Osteocyte (in vitro differentiated cells): ENCODE measurements at regions not wholly inside any gene's neighbourhood (a gene's known extent, or its start where the extent isn't known, plus 50 kb on each side); places are given as distances from the start of the nearest gene placed in this dataset.

Experiments
- DNase-seq: peaks from one replicate; pipeline ENCODE4 v3.0.0; 2021; ENCODE audit warnings: mixed read lengths; ENCODE audit not compliant: unreplicated experiment; ENCODE audit errors: extremely low spot score
- H3K27ac Mint-ChIP-seq: one replicate; pipeline ENCODE4 v1.8.0; 2021; ENCODE audit warnings: mild to moderate bottlenecking, mixed read lengths; ENCODE audit not compliant: unreplicated experiment
- H3K27me3 Mint-ChIP-seq: one replicate; pipeline ENCODE4 v1.8.0; 2021; ENCODE audit warnings: mixed read lengths; ENCODE audit not compliant: unreplicated experiment
- H3K36me3 Mint-ChIP-seq: one replicate; pipeline ENCODE4 v1.8.0; 2021; ENCODE audit warnings: mixed read lengths; ENCODE audit not compliant: unreplicated experiment
- H3K4me1 Mint-ChIP-seq: one replicate; pipeline ENCODE4 v1.8.0; 2021; ENCODE audit warnings: mixed read lengths; ENCODE audit not compliant: unreplicated experiment
- H3K4me3 Mint-ChIP-seq: one replicate; pipeline ENCODE4 v1.8.0; 2021; ENCODE audit warnings: mild to moderate bottlenecking, moderate library complexity, mixed read lengths; ENCODE audit not compliant: unreplicated experiment
- H3K9me3 Mint-ChIP-seq: one replicate; pipeline ENCODE4 v1.8.0; 2021; ENCODE audit warnings: mixed read lengths; ENCODE audit not compliant: unreplicated experiment
- CTCF ChIP-seq: fragments of 200-600 bp; sonication (generic); IDR thresholded peaks from 2 replicates; pipeline ENCODE4 v1.5.0; 2021; ENCODE audit warnings: antibody characterized with exemption, mild to moderate bottlenecking, moderate library complexity

GRCh38 chr12:22993609-22994315 is 368.8 kb downstream of the ETNK1 start:
- Mint-ChIP-seq H3K27ac (no peak overlapping the region), H3K9me3 (peaks cover 7% of the 10 kb centered on the region), H3K4me3 (no peak overlapping the region), H3K36me3 (no peaks in the 10 kb centered on the region), H3K27me3 (peaks cover 8% of the 10 kb centered on the region), H3K4me1 (no peaks in the 10 kb centered on the region)
- no peak for TF ChIP-seq CTCF
- DNase-seq: no peak

- Mint-ChIP-seq H3K36me3 (no peaks in the 10 kb centered on the region), H3K9me3 (peaks cover 7% of the 10 kb centered on the region), H3K4me1 (no peaks in the 10 kb centered on the region), H3K27ac (no peak overlapping the region), H3K4me3 (no peak overlapping the region), H3K27me3 (peaks cover 8% of the 10 kb centered on the region)
- no peak for TF ChIP-seq CTCF
- DNase-seq: no peak
Measured at GRCh38 chr12:22994316-22994675, 369.3 kb downstream of the ETNK1 start.

- H3K9me3 Mint-ChIP-seq: peaks cover 7% of the 10 kb centered on the region
- no peak for TF ChIP-seq CTCF
- no peak overlapping the region for H3K27ac Mint-ChIP-seq
- H3K27me3 Mint-ChIP-seq: no peaks in the 10 kb centered on the region
- no peak for DNase-seq
- no peaks in the 10 kb centered on the region for H3K36me3 Mint-ChIP-seq
- H3K4me3 Mint-ChIP-seq: no peak overlapping the region
- H3K4me1 Mint-ChIP-seq: peaks cover 3% of the 10 kb centered on the region
Measured at GRCh38 chr12:23001487-23001886, 376.5 kb downstream of the ETNK1 start.

- H3K9me3 Mint-ChIP-seq: peaks cover 7% of the 10 kb centered on the region
- H3K27ac Mint-ChIP-seq: no peak overlapping the region
- DNase-seq: no peak
- H3K27me3 Mint-ChIP-seq: peaks cover 4% of the 10 kb centered on the region
- peaks cover 6% of the 10 kb centered on the region for H3K4me1 Mint-ChIP-seq
- TF ChIP-seq CTCF: no peak
- H3K4me3 Mint-ChIP-seq: no peak overlapping the region
- H3K36me3 Mint-ChIP-seq: no peaks in the 10 kb centered on the region
Measured at GRCh38 chr12:23002381-23002780, 377.4 kb downstream of the ETNK1 start.

- no peak for DNase-seq
- H3K9me3 Mint-ChIP-seq: no peaks in the 10 kb centered on the region
- peaks cover 8% of the 10 kb centered on the region for H3K27me3 Mint-ChIP-seq
- no peak for TF ChIP-seq CTCF
- H3K27ac Mint-ChIP-seq: no peak overlapping the region
- H3K4me3 Mint-ChIP-seq: no peak overlapping the region
- peaks cover 6% of the 10 kb centered on the region for H3K4me1 Mint-ChIP-seq
- H3K36me3 Mint-ChIP-seq: no peaks in the 10 kb centered on the region
Measured at GRCh38 chr12:23004473-23005020, 379.6 kb downstream of the ETNK1 start.
